ENCODE measurements at regions not wholly inside any gene's neighbourhood (a gene's known extent, or its start where the extent isn't known, plus 50 kb on each side); places are given as distances from the start of the nearest gene placed in this dataset.

- TF ChIP-seq REST (IDR thresholded peaks at IDR 0.05; ENCODE audit: unreplicated experiment) (no peak), ETS1 (IDR thresholded peaks at IDR 0.05) (no peak), JUNB (IDR thresholded peaks at IDR 0.05; ENCODE audit: unreplicated experiment) (no peak), EZH2phosphoT487 (IDR thresholded peaks at IDR 0.05; ENCODE audit: unreplicated experiment) (no peak), POLR2AphosphoS5 (IDR thresholded peaks at IDR 0.05; ENCODE audit: low read depth) (no peak)
Observed at GRCh38 chr10:31263903-31264302, 55.1 kb upstream of the ZEB1 start (continued).

- Histone ChIP-seq H3K4me1 (ENCODE audit: insufficient read depth) (no peaks in the 10 kb centered on the region), H3K4me2 (no peak overlapping the region), H3K9me2 (ENCODE audit: insufficient read depth) (no peaks in the 10 kb centered on the region), H3K27me3 (ENCODE audit: insufficient read depth) (no peaks in the 10 kb centered on the region), H3K4me3 (no peak overlapping the region), H3K36me3 (ENCODE audit: insufficient read depth) (no peaks in the 10 kb centered on the region), H4K20me1 (replicated peaks; ENCODE audit: insufficient read depth) (no peaks in the 10 kb centered on the region), H3K27ac (ENCODE audit: low read depth) (no peak overlapping the region), H3F3A (replicated peaks; ENCODE audit: low read depth) (no peaks in the 10 kb centered on the region), H3K79me2 (replicated peaks; ENCODE audit: insufficient read depth) (no peaks in the 10 kb centered on the region), H2AFZ (peak overlapping the region; percentile 38; the same call in 1 of the 2 replicates)
- no peaks in the 10 kb centered on the region for H3K9me3 Mint-ChIP-seq
- DNase-seq (ENCODE audit: low spot score): no peak
- H3K36me3 Mint-ChIP-seq (ENCODE audit: low read depth): no peaks in the 10 kb centered on the region
- H3K27ac Mint-ChIP-seq: no peak overlapping the region
- no peaks in the 10 kb centered on the region for H3K4me1 Mint-ChIP-seq
- no peak overlapping the region for H3K4me3 Mint-ChIP-seq
- no peak for ATAC-seq
- H3K27me3 Mint-ChIP-seq (ENCODE audit: insufficient read depth, low read depth, poor library complexity): peaks cover 2% of the 10 kb centered on the region
- no peak for TF ChIP-seq JUNB (IDR thresholded peaks at IDR 0.05; ENCODE audit: unreplicated experiment)
- TF ChIP-seq CTCF (conservative IDR thresholded peaks at IDR 0.05; ENCODE audit: low read depth in 2 of 2): no peak
- no peak for TF ChIP-seq ZNF114 (CRISPR knock-in tag; IDR thresholded peaks at IDR 0.05)
- TF ChIP-seq NANOG (IDR thresholded peaks at IDR 0.05; ENCODE audit: borderline replicate concordance): no peak
- TF ChIP-seq REST (IDR thresholded peaks at IDR 0.05; ENCODE audit: unreplicated experiment): no peak
- no peak for TF ChIP-seq EZH2 (IDR thresholded peaks at IDR 0.05; ENCODE audit: low read depth, unreplicated experiment)
- TF ChIP-seq ETS1 (IDR thresholded peaks at IDR 0.05): no peak
Observed at GRCh38 chr10:31268444-31269303, 50.3 kb upstream of the ZEB1 start.
